Thyroid gland (tissue), 4 donors: ENCODE measurements at regions not wholly inside any gene's neighbourhood (a gene's known extent, or its start where the extent isn't known, plus 50 kb on each side); places are given as distances from the start of the nearest gene placed in this dataset.

Experiments used
- CTCF ChIP-seq, 6 experiments: fragments of 200-600 bp in 3 of 6; fragments of 450-650 bp in 3 of 6; sonication (generic) in 3 of 6; IDR thresholded peaks; one replicate each; pipeline ENCODE4 v1.5.1; 2016 to 2019; ENCODE audit warnings: antibody characterized with exemption in 6 of 6, mild to moderate bottlenecking in 2 of 6, inconsistent platforms in 1 of 6, moderate library complexity in 1 of 6
- POLR2A ChIP-seq, 2 donors: fragments of 450-650 bp; IDR thresholded peaks; one replicate each; pipeline ENCODE4 v1.6.1; 2017; ENCODE audit warnings: antibody characterized with exemption in 2 of 2, mild to moderate bottlenecking in 2 of 2, moderate library complexity in 1 of 2

- TF ChIP-seq POLR2A (IDR thresholded peaks at IDR 0.05) (no peak), CTCF (IDR thresholded peaks at IDR 0.05) (no peak)
These were observed 134.7 kb upstream of the RHOBTB1 start for GRCh38 chr10:61078542-61079275.
